Activated CD8-positive, alpha-beta memory T cell treated with anti-CD3 and anti-CD28 coated beads, Interleukin-2, amount 50 U/mL, for 4 hours (primary cell): ENCODE measurements at regions not wholly inside any gene's neighbourhood (a gene's known extent, or its start where the extent isn't known, plus 50 kb on each side); places are given as distances from the start of the nearest gene placed in this dataset.

Experiments used
- DNase-seq: peaks from one replicate; pipeline ENCODE4 v3.0.0-alpha.2; 2020

- no peak for DNase-seq
Measured at GRCh38 chr6:168737481-168737880, 296.5 kb downstream of the SMOC2 start.

- DNase-seq: no peak
Measured at GRCh38 chr6:168737014-168737413, 296.0 kb downstream of the SMOC2 start.

GRCh38 chr6:168736039-168736438 lies 295.1 kb downstream of the SMOC2 start:
- no peak for DNase-seq

- DNase-seq: no peak
Measured at GRCh38 chr6:168735268-168735949, 294.4 kb downstream of the SMOC2 start.

- no peak for DNase-seq
Measured at GRCh38 chr6:168734523-168734922, 293.5 kb downstream of the SMOC2 start.

GRCh38 chr6:168732676-168733075 lies 291.7 kb downstream of the SMOC2 start:
- DNase-seq: no peak

GRCh38 chr6:168730931-168731716 lies 290.1 kb downstream of the SMOC2 start:
- no peak for DNase-seq

- no peak for DNase-seq
Measured at GRCh38 chr6:168728056-168728455, 287.1 kb downstream of the SMOC2 start.

GRCh38 chr6:168726312-168726856 lies 285.4 kb downstream of the SMOC2 start:
- no peak for DNase-seq

- no peak for DNase-seq
Measured at GRCh38 chr6:168725802-168726201, 284.8 kb downstream of the SMOC2 start.

- DNase-seq: no peak
Measured at GRCh38 chr6:168724669-168725570, 283.9 kb downstream of the SMOC2 start.

- DNase-seq: no peak
Measured at GRCh38 chr6:168724033-168724432, 283.0 kb downstream of the SMOC2 start.

GRCh38 chr6:168722397-168722796 lies 281.4 kb downstream of the SMOC2 start:
- DNase-seq: no peak

- no peak for DNase-seq
Measured at GRCh38 chr6:168721571-168721970, 280.6 kb downstream of the SMOC2 start.

- no peak for DNase-seq
Measured at GRCh38 chr6:168719901-168720300, 278.9 kb downstream of the SMOC2 start.

GRCh38 chr6:168718821-168719475 lies 278.0 kb downstream of the SMOC2 start:
- no peak for DNase-seq
